SH-SY5Y (cell line): ENCODE measurements at regions not wholly inside any gene's neighbourhood (a gene's known extent, or its start where the extent isn't known, plus 50 kb on each side); places are given as distances from the start of the nearest gene placed in this dataset.

ENCODE experiments used
- GATA2 ChIP-seq: IDR thresholded peaks from 2 replicates; pipeline ENCODE4 v1.6.1; 2011; ENCODE audit warnings: mild to moderate bottlenecking, low read depth, low read length
- GATA3 ChIP-seq: IDR thresholded peaks from 2 replicates; pipeline ENCODE4 v1.6.1; 2011; ENCODE audit warnings: low read depth, mild to moderate bottlenecking, low read length, moderate library complexity

- no peak for TF ChIP-seq GATA2
- no peak for TF ChIP-seq GATA3
These were observed 415.2 kb upstream of the HS3ST1 start for GRCh38 chr4:11843927-11844326.
